HCT116 (cell line): ENCODE measurements at regions not wholly inside any gene's neighbourhood (a gene's known extent, or its start where the extent isn't known, plus 50 kb on each side); places are given as distances from the start of the nearest gene placed in this dataset.

Experiments used
- ATAC-seq: fragments of 200-7000 bp; cut with Tn5 transposase; 2 replicates; pipeline ENCODE4 v1.9.1; 2020; ENCODE audit warnings: mild to moderate bottlenecking, moderate library complexity
- BruUV-seq: library from RNA; stranded (reverse); fragments of 400-500 nt; replicated peaks from 2 replicates; lab custom pipeline; 2021; lab: Mats Ljungman, UMichigan
- CTCF ChIA-PET: fragments of 300-600 bp; sonication (Branson Sonifier 250); formaldehyde crosslinking; loops from one replicate; lab custom pipeline; 2021; ENCODE audit warnings: antibody characterized with exemption; lab: Charles Lee
- POLR2A ChIA-PET: fragments of 300-600, 350-600 bp; sonication (Branson Sonifier 250); formaldehyde crosslinking; loops from one replicate; lab custom pipeline; 2021; ENCODE audit warnings: antibody characterized with exemption; lab: Charles Lee
- RAD21 ChIA-PET, 2 experiments: fragments of 300-600 bp; sonication (Branson Sonifier 250); formaldehyde crosslinking; loops; one replicate each; lab custom pipeline; 2023; ENCODE audit warnings: low total read pairs in 2 of 2; ENCODE audit not compliant: uncharacterized antibody in 2 of 2, unreplicated experiment in 2 of 2, low non-redundant PET in 1 of 2; lab: Charles Lee
- DNase-seq: peaks from one replicate; pipeline ENCODE4 v3.0.0-alpha.2; 2010; ENCODE audit warnings: low read depth, low spot score
- H2AFZ ChIP-seq: fragments of 200-600 bp; shearing (Covaris generic), sonication (generic); 2 replicates; pipeline ENCODE4 v1.6.1; 2017; ENCODE audit warnings: low read depth, mixed run types, mixed read lengths, antibody characterized with exemption, low read length; ENCODE audit not compliant: poor library complexity, severe bottlenecking
- H3K27ac ChIP-seq: 2 replicates; pipeline ENCODE4 v1.5.1; 2012; ENCODE audit warnings: low read depth, low read length
- H3K27me3 ChIP-seq: fragments of 200-600 bp; sonication (generic); 2 replicates; pipeline ENCODE4 v1.6.1; 2016; ENCODE audit warnings: mixed run types, low read length, mixed read lengths; ENCODE audit not compliant: insufficient read depth
- H3K36me3 ChIP-seq, 2 experiments: fragments of 200-500 bp in 1 of 2; fragments of 200-600 bp in 1 of 2; sonication (Bioruptor generic) in 1 of 2; sonication (generic) in 1 of 2; 2 replicates each; pipeline versions ENCODE4 v1.5.1 to v1.6.1; 2014 to 2016; ENCODE audit warnings: low read length in 2 of 2, inconsistent platforms in 1 of 2, mixed read lengths in 1 of 2, mixed run types in 1 of 2; ENCODE audit not compliant: insufficient read depth in 2 of 2, control insufficient read depth in 1 of 2
- H3K4me1 ChIP-seq, 2 experiments: fragments of 200-600 bp in 1 of 2; sonication (generic) in 1 of 2; 2 replicates each; pipeline versions ENCODE4 v1.5.1 to v1.6.1; 2012 to 2017; ENCODE audit warnings: low read length in 2 of 2, inconsistent platforms in 1 of 2, mild to moderate bottlenecking in 1 of 2, mixed read lengths in 1 of 2, mixed run types in 1 of 2, moderate library complexity in 1 of 2; ENCODE audit not compliant: insufficient read depth in 2 of 2, control insufficient read depth in 1 of 2
- H3K4me2 ChIP-seq: fragments of 200-600 bp; sonication (generic); 2 replicates; pipeline ENCODE4 v1.6.1; 2017; ENCODE audit warnings: mixed run types, low read length, mixed read lengths
- H3K4me3 ChIP-seq, 2 experiments: fragments of 200-600 bp in 1 of 2; sonication (generic) in 1 of 2; replicated peaks in 1 of 2; 2 replicates each; pipeline ENCODE4 v1.5.1; 2011 to 2016; ENCODE audit warnings: low read length in 2 of 2, control low read depth in 1 of 2, low read depth in 1 of 2, mild to moderate bottlenecking in 1 of 2, mixed read lengths in 1 of 2, mixed run types in 1 of 2
- H3K79me2 ChIP-seq: fragments of 200-600 bp; sonication (generic); 2 replicates; pipeline ENCODE4 v1.6.1; 2017; ENCODE audit warnings: mild to moderate bottlenecking, mixed run types, low read length, moderate library complexity, mixed read lengths; ENCODE audit not compliant: insufficient read depth
- H3K9ac ChIP-seq: fragments of 200-600 bp; sonication (generic); 2 replicates; pipeline ENCODE4 v1.6.1; 2016; ENCODE audit warnings: low read length, mixed read lengths
- H3K9me2 ChIP-seq: fragments of 200-600 bp; sonication (generic), shearing (Covaris generic); 2 replicates; pipeline ENCODE4 v1.6.1; 2017; ENCODE audit warnings: mixed run types, mild to moderate bottlenecking, moderate library complexity; ENCODE audit not compliant: insufficient read depth
- H3K9me3 ChIP-seq, 2 experiments: fragments of 200-500 bp in 1 of 2; fragments of 200-600 bp in 1 of 2; sonication (Bioruptor generic) in 1 of 2; sonication (generic) in 1 of 2; 2 replicates each; pipeline ENCODE4 v1.6.1; 2014 to 2017; ENCODE audit warnings: low read length in 2 of 2, mixed read lengths in 2 of 2, inconsistent platforms in 1 of 2, low read depth in 1 of 2, mild to moderate bottlenecking in 1 of 2, mixed run types in 1 of 2, moderate library complexity in 1 of 2; ENCODE audit not compliant: control insufficient read depth in 1 of 2, insufficient read depth in 1 of 2
- H4K20me1 ChIP-seq: fragments of 200-600 bp; sonication (generic), shearing (Covaris generic); 2 replicates; pipeline ENCODE4 v1.6.1; 2017; ENCODE audit warnings: mixed run types, mild to moderate bottlenecking, moderate library complexity; ENCODE audit not compliant: insufficient read depth
- CBX3 ChIP-seq: IDR thresholded peaks from 2 replicates; pipeline ENCODE4 v1.6.1; 2012; ENCODE audit warnings: low read depth
- CEBPB ChIP-seq: IDR thresholded peaks from 2 replicates; pipeline ENCODE4 v1.6.1; 2012; ENCODE audit warnings: low read depth
- EGR1 ChIP-seq: IDR thresholded peaks from 2 replicates; pipeline ENCODE4 v1.6.1; 2012; ENCODE audit warnings: low read depth
- FOSL1 ChIP-seq: IDR thresholded peaks from 2 replicates; pipeline ENCODE4 v1.6.1; 2012; ENCODE audit warnings: low read depth
- JUND ChIP-seq: IDR thresholded peaks from 2 replicates; pipeline ENCODE4 v1.6.1; 2012
- POLR2AphosphoS5 ChIP-seq: IDR thresholded peaks from 2 replicates; pipeline ENCODE4 v1.6.1; 2011; ENCODE audit warnings: mild to moderate bottlenecking, low read depth, low read length, moderate library complexity
- RAD21 ChIP-seq: IDR thresholded peaks from 2 replicates; pipeline ENCODE4 v1.6.1; 2012; ENCODE audit warnings: low read depth, mild to moderate bottlenecking
- REST ChIP-seq: IDR thresholded peaks from 2 replicates; pipeline ENCODE4 v1.6.1; 2012; ENCODE audit warnings: low read depth
- SP1 ChIP-seq: IDR thresholded peaks from 2 replicates; pipeline ENCODE4 v1.6.1; 2012; ENCODE audit warnings: low read depth
- ZFX ChIP-seq: fragments of 450-650 bp; IDR thresholded peaks from 2 replicates; pipeline ENCODE4 v1.6.1; 2017
- intact Hi-C: fragments of 100-400 bp; cut with micrococcal nuclease; formaldehyde crosslinking; loops from 2 replicates; pipeline ENCODE4 v1.10.0; 2022

- no peak for TF ChIP-seq REST
- TF ChIP-seq CBX3: no peak
- no peak for TF ChIP-seq JUND
- no peak for TF ChIP-seq EGR1
- no peak for TF ChIP-seq SP1
- TF ChIP-seq RAD21: no peak
- no peak for TF ChIP-seq CEBPB
- TF ChIP-seq ZFX: no peak
Observed at GRCh38 chr7:97623333-97623732, 108.6 kb upstream of the TAC1 start (continued).

- intact Hi-C loops: no loop called here
- Histone ChIP-seq H3K9me2 (no peaks in the 10 kb centered on the region), H4K20me1 (no peaks in the 10 kb centered on the region), H3K79me2 (no peaks in the 10 kb centered on the region), H3K27me3 (peaks cover 16% of the 10 kb centered on the region), H3K4me3 (no peak overlapping the region), H3K9ac (no peak overlapping the region), H2AFZ (no peak overlapping the region)
- POLR2A ChIA-PET: no interaction called here
- CTCF ChIA-PET: no interaction called here
- ATAC-seq (no peak), DNase-seq (no peak)
- TF ChIP-seq FOSL1 (no peak), POLR2AphosphoS5 (no peak), RAD21 (no peak)
- TF ChIP-seq, all 23 proteins: peak for 0
- H3K4me2 ChIP-seq: no peak overlapping the region
- H3K27ac ChIP-seq: no peak overlapping the region
- H3K4me1 ChIP-seq: no peaks in the 10 kb centered on the region
- no peaks in the 10 kb centered on the region for H3K9me3 ChIP-seq
- RAD21 ChIA-PET: no interaction called here
- no peaks in the 10 kb centered on the region for H3K36me3 ChIP-seq
- no TSS peak for BruUV-seq
Observed at GRCh38 chr7:97630116-97630515, 101.8 kb upstream of the TAC1 start.
